ENCODE measurements at regions not wholly inside any gene's neighbourhood (a gene's known extent, or its start where the extent isn't known, plus 50 kb on each side); places are given as distances from the start of the nearest gene placed in this dataset.

- TF ChIP-seq, protein P1, sequence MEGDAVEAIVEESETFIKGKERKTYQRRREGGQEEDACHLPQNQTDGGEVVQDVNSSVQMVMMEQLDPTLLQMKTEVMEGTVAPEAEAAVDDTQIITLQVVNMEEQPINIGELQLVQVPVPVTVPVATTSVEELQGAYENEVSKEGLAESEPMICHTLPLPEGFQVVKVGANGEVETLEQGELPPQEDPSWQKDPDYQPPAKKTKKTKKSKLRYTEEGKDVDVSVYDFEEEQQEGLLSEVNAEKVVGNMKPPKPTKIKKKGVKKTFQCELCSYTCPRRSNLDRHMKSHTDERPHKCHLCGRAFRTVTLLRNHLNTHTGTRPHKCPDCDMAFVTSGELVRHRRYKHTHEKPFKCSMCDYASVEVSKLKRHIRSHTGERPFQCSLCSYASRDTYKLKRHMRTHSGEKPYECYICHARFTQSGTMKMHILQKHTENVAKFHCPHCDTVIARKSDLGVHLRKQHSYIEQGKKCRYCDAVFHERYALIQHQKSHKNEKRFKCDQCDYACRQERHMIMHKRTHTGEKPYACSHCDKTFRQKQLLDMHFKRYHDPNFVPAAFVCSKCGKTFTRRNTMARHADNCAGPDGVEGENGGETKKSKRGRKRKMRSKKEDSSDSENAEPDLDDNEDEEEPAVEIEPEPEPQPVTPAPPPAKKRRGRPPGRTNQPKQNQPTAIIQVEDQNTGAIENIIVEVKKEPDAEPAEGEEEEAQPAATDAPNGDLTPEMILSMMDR (IDR thresholded peaks at IDR 0.05): no peak
- no peak for TF ChIP-seq POLR2A (IDR thresholded peaks at IDR 0.05)
These were observed 80.4 kb downstream of the DLEU7 start for GRCh38 chr13:50762969-50763567.

Measured in ovary (tissue), 3 donors.